RWPE1 (cell line): ENCODE measurements at regions not wholly inside any gene's neighbourhood (a gene's known extent, or its start where the extent isn't known, plus 50 kb on each side); places are given as distances from the start of the nearest gene placed in this dataset.

Source experiments
- CTCF ChIA-PET: fragments of 350-600 bp; sonication (Branson Sonifier 250); formaldehyde crosslinking; extraction: SDS; loops from one replicate; lab custom pipeline; 2021; lab: Yijun Ruan, JAX
- POLR2A ChIA-PET: fragments of 400-600 bp; formaldehyde crosslinking; extraction: SDS; loops from one replicate; lab custom pipeline; 2020; ENCODE audit warnings: antibody characterized with exemption; ENCODE audit not compliant: low non-redundant PET; lab: Yijun Ruan, JAX
- DNase-seq: peaks from one replicate; pipeline ENCODE4 v3.0.0; 2012; ENCODE audit warnings: low spot score
- H3K27ac ChIP-seq: fragments of 450-650 bp; 2 replicates; pipeline ENCODE4 v1.5.1; 2017
- TF ChIP-seq, protein P1 (sequence below): fragments of 450-650 bp; conservative IDR thresholded peaks from 2 replicates; pipeline ENCODE4 v1.5.1; 2017; ENCODE audit warnings: low read depth, mild to moderate bottlenecking

GRCh38 chr18:75895135-75895534, 467.6 kb upstream of the SMIM21 start:
- no peak for DNase-seq
- ChIA-PET CTCF (no interaction called here), POLR2A (no interaction called here)
- no peak overlapping the region for H3K27ac ChIP-seq
- TF ChIP-seq, protein P1, sequence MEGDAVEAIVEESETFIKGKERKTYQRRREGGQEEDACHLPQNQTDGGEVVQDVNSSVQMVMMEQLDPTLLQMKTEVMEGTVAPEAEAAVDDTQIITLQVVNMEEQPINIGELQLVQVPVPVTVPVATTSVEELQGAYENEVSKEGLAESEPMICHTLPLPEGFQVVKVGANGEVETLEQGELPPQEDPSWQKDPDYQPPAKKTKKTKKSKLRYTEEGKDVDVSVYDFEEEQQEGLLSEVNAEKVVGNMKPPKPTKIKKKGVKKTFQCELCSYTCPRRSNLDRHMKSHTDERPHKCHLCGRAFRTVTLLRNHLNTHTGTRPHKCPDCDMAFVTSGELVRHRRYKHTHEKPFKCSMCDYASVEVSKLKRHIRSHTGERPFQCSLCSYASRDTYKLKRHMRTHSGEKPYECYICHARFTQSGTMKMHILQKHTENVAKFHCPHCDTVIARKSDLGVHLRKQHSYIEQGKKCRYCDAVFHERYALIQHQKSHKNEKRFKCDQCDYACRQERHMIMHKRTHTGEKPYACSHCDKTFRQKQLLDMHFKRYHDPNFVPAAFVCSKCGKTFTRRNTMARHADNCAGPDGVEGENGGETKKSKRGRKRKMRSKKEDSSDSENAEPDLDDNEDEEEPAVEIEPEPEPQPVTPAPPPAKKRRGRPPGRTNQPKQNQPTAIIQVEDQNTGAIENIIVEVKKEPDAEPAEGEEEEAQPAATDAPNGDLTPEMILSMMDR: no peak

GRCh38 chr18:75884728-75885127, 457.2 kb upstream of the SMIM21 start:
- TF ChIP-seq, protein P1: no peak
- ChIA-PET CTCF (no interaction called here), POLR2A (no interaction called here)
- no peak overlapping the region for H3K27ac ChIP-seq
- no peak for DNase-seq

- no peak for DNase-seq
- CTCF ChIA-PET: no interaction called here
Observed at GRCh38 chr18:75880925-75881504, 453.5 kb upstream of the SMIM21 start.

DNA sequence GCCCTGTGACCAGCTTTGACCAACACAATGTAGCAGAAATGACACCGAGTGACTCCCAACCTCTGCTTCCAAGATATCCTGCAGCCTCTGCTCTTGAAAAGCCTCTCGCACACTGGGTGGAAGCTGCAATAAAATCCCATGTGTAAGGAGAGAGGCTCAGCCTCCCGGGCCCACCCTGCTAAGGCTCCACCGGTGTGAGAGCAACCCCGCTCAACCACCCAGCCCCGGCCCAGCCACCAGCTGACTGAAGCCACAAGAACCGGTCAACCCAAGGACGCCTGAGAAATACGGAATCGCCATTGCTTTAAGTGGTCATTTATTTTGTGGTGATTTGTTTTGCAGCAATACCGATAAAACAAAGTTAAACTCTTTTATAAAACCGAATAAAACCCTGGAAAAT, 452.8 kb upstream of the SMIM21 start:
- ChIA-PET CTCF (interaction anchor here (0.6 kb wide), 1 partner anchor 24 kb away, joined by 3 read pairs; no protein-coding TSS in a partner anchor), POLR2A (no interaction called here)
- no peak overlapping the region for H3K27ac ChIP-seq
- TF ChIP-seq, protein P1: no peak
- DNase-seq: no peak

More at GRCh38 chr18:75880925-75881504, 453.5 kb upstream of the SMIM21 start:
- no peak overlapping the region for H3K27ac ChIP-seq
- POLR2A ChIA-PET: no interaction called here
- TF ChIP-seq, protein P1: no peak

GRCh38 chr18:75879196-75879595, 451.7 kb upstream of the SMIM21 start:
- CTCF ChIA-PET: no interaction called here
- no peak overlapping the region for H3K27ac ChIP-seq
- DNase-seq: no peak
- TF ChIP-seq, protein P1: no peak
- POLR2A ChIA-PET: no interaction called here

- TF ChIP-seq, protein P1: no peak
- no peak for DNase-seq
- CTCF ChIA-PET: no interaction called here
Observed at GRCh38 chr18:75875559-75875958, 448.1 kb upstream of the SMIM21 start.

More at GRCh38 chr18:75875559-75875958, 448.1 kb upstream of the SMIM21 start:
- POLR2A ChIA-PET: no interaction called here
- H3K27ac ChIP-seq: no peak overlapping the region
